Left cardiac atrium (tissue), 4 donors: ENCODE measurements at regions not wholly inside any gene's neighbourhood (a gene's known extent, or its start where the extent isn't known, plus 50 kb on each side); places are given as distances from the start of the nearest gene placed in this dataset.
"Not testable (repeated sequence)": the region's sequence is repeated elsewhere in the genome, so short reads cannot be mapped to it uniquely, and the experiment has no call there.

Source experiments
- ATAC-seq, 2 donors: fragments of 200-7000 bp; cut with Tn5 transposase; one replicate each; pipeline ENCODE4 v1.9.1; 2020; ENCODE audit warnings: mild to moderate bottlenecking in 2 of 2, moderate library complexity in 2 of 2
- DNase-seq: peaks from one replicate; pipeline ENCODE4 v3.0.0-alpha.2; 2020
- intact Hi-C, 2 donors: fragments of 100-400 bp; cut with DNase I; formaldehyde crosslinking; loops; one replicate each; pipeline versions ENCODE4 v1.14.1 to v1.15.1; 2022 to 2023
- donor health status: DM: no; HTN: yes; CAD: no.
- donor health status: DM: no; HTN: yes; CAD: no; lungs with severe emphysema.
- donor health status: DM: yes; HTN: yes; CAD: no.
- donor health status: Dilated cardiomyopathy.

- no peak for ATAC-seq
- DNase-seq: no peak
- intact Hi-C loops: no loop called here
These were observed 597.7 kb upstream of the RAB6C start for GRCh38 chr2:129381789-129382188.

GRCh38 chr2:129388870-129389269 lies 590.6 kb upstream of the RAB6C start:
- ATAC-seq: no peak
- intact Hi-C loops: no loop called here
- DNase-seq: no peak

GRCh38 chr2:129393816-129394215 lies 585.6 kb upstream of the RAB6C start:
- no peak for ATAC-seq
- DNase-seq: no peak
- intact Hi-C loops: loop anchor here in 1 of 2 donors (10.0 kb wide), 1 partner anchor 659 kb away; no protein-coding TSS in a partner anchor

GRCh38 chr2:129396980-129397599 lies 582.4 kb upstream of the RAB6C start:
- intact Hi-C loops: loop anchor here in 1 of 2 donors (10.0 kb wide), 1 partner anchor 662 kb away; no protein-coding TSS in a partner anchor
- ATAC-seq (peak in 1 of 2 donors; percentile 68), DNase-seq (peak; percentile 30)

GRCh38 chr2:129400826-129401225 lies 578.6 kb upstream of the RAB6C start:
- intact Hi-C loops: loop anchor here in 1 of 2 donors (5.0 kb wide), 1 partner anchor 149 kb away; no protein-coding TSS in a partner anchor
- no peak for ATAC-seq
- no peak for DNase-seq

GRCh38 chr2:129402076-129402475 lies 577.4 kb upstream of the RAB6C start:
- intact Hi-C loops: loop anchor here in 1 of 2 donors (5.0 kb wide), 1 partner anchor 150 kb away; no protein-coding TSS in a partner anchor
- DNase-seq (no peak), ATAC-seq (no peak)

- peak in 1 of 2 donors; percentile 47 for ATAC-seq
These were observed 575.3 kb upstream of the RAB6C start for GRCh38 chr2:129404000-129404685.

GRCh38 chr2:129408570-129408969 lies 570.9 kb upstream of the RAB6C start:
- intact Hi-C loops: no loop called here
- ATAC-seq (no peak), DNase-seq (no peak)

More at GRCh38 chr2:129404000-129404685, 575.3 kb upstream of the RAB6C start:
- intact Hi-C loops: loop anchor here in 1 of 2 donors (5.0 kb wide), 1 partner anchor 152 kb away; no protein-coding TSS in a partner anchor
- no peak for DNase-seq

- intact Hi-C loops, ATAC-seq: not testable (repeated sequence)
These were observed 562.4 kb upstream of the RAB6C start for GRCh38 chr2:129417041-129417440.

GRCh38 chr2:129422028-129422427 lies 557.4 kb upstream of the RAB6C start:
- ATAC-seq (no peak), DNase-seq (no peak)
- intact Hi-C loops: no loop called here

More at GRCh38 chr2:129417041-129417440, 562.4 kb upstream of the RAB6C start:
- not testable (repeated sequence) for DNase-seq

- DNase-seq (no peak), ATAC-seq (no peak)
- intact Hi-C loops: no loop called here
These were observed 551.3 kb upstream of the RAB6C start for GRCh38 chr2:129428086-129428660.

GRCh38 chr2:129430911-129431310 lies 548.6 kb upstream of the RAB6C start:
- intact Hi-C loops: no loop called here
- DNase-seq: no peak
- ATAC-seq: no peak

GRCh38 chr2:129431881-129432280 lies 547.6 kb upstream of the RAB6C start:
- ATAC-seq (no peak), DNase-seq (no peak)
- intact Hi-C loops: no loop called here

GRCh38 chr2:129436809-129437208 lies 542.7 kb upstream of the RAB6C start:
- ATAC-seq (no peak), DNase-seq (no peak)
- intact Hi-C loops: no loop called here

- ATAC-seq: no peak
- DNase-seq: no peak
- intact Hi-C loops: no loop called here
These were observed 541.7 kb upstream of the RAB6C start for GRCh38 chr2:129437725-129438124.

GRCh38 chr2:129438501-129439057 lies 540.9 kb upstream of the RAB6C start:
- DNase-seq (no peak), ATAC-seq (no peak)
- intact Hi-C loops: no loop called here

- intact Hi-C loops: no loop called here
- no peak for ATAC-seq
- no peak for DNase-seq
These were observed 539.8 kb upstream of the RAB6C start for GRCh38 chr2:129439406-129440302.

GRCh38 chr2:129441610-129442009 lies 537.9 kb upstream of the RAB6C start:
- ATAC-seq (no peak), DNase-seq (no peak)
- intact Hi-C loops: no loop called here
